Testis (tissue), 2 donors: ENCODE measurements at regions not wholly inside any gene's neighbourhood (a gene's known extent, or its start where the extent isn't known, plus 50 kb on each side); places are given as distances from the start of the nearest gene placed in this dataset.

Source experiments
- DNase-seq: peaks from one replicate; pipeline ENCODE4 v3.0.0-alpha.2; 2019
- H3K27ac ChIP-seq, 2 donors: fragments of 200-600 bp; sonication (generic); one replicate each; pipeline ENCODE4 v1.5.1; 2019
- H3K27me3 ChIP-seq: fragments of 200-600 bp; sonication (generic); one replicate; pipeline ENCODE4 v1.5.1; 2019
- H3K36me3 ChIP-seq: fragments of 200-600 bp; sonication (generic); one replicate; pipeline ENCODE4 v1.5.1; 2017; ENCODE audit warnings: low read depth; ENCODE audit errors: missing control alignments
- H3K4me1 ChIP-seq: fragments of 200-600 bp; sonication (generic); one replicate; pipeline ENCODE4 v1.5.1; 2019
- H3K4me3 ChIP-seq, 2 donors: fragments of 200-600 bp; sonication (generic); one replicate each; pipeline ENCODE4 v1.5.1; 2017 to 2019
- H3K9me3 ChIP-seq: fragments of 200-600 bp; sonication (generic); one replicate; pipeline ENCODE4 v1.5.1; 2017
- CTCF ChIP-seq, 3 experiments: fragments of 450-650 bp in 2 of 3; fragments of 200-600 bp in 1 of 3; sonication (generic) in 1 of 3; IDR thresholded peaks; one replicate each; pipeline ENCODE4 v1.5.1; 2016 to 2019; ENCODE audit warnings: antibody characterized with exemption in 3 of 3, mild to moderate bottlenecking in 2 of 3, moderate library complexity in 1 of 3
- POLR2A ChIP-seq: fragments of 450-650 bp; IDR thresholded peaks from one replicate; pipeline ENCODE4 v1.6.1; 2017; ENCODE audit warnings: antibody characterized with exemption, mild to moderate bottlenecking, moderate library complexity
- WGBS, 2 donors: methylation state at CpG; one replicate each; pipeline ENCODE4 v1.1.5; 2018; 5-methylcytosine and 5-hydroxymethylcytosine counted together
- intact Hi-C: fragments of 100-400 bp; cut with DNase I; formaldehyde crosslinking; loops from one replicate; pipeline ENCODE4 v1.15.1; 2023; ENCODE audit warnings: low total_unique reads

DNA sequence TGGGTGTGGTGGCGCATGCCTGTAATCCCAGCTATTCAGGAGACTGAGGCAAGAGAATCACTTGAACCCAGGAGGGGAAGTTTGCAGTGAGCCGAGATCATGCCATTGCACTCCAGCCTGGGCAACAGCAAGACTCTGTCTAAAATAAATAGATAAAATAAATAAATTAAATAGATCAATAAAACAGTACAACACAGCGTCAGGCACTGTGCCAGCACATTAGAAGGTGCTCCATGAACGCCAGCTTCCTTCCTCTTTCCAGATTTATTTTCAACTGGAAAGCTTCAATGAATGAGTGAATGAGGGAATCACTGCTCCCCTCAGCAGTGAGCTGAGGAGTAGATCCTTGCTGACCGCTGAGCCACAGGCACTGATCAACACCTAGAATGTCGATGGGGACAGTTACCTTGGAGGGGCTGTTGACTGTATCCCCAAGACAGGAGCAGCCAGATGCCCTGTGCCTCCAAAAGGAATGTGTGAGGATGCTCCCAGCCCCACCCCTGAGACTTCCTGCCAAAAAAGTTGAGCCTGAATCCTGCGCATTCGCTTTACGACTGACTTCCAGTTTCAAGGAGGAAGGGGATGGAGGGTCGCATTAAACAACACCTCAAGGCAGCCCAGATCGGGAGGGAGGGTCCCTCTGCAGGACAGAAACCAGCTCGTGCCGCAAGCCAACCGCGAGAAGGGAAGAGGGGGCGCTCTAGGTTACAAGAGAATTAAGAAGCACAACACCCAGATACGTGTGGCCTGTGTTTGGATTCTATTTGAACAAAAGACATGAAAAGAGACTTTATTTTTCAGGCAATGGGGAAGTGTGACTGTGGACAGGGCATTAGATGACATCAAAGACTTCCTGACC is 54.0 kb upstream of the CNOT6 start:
- Histone ChIP-seq H3K27ac (no peak overlapping the region), H3K27me3 (no peaks in the 10 kb centered on the region), H3K4me3 (no peak overlapping the region), H3K36me3 (no peaks in the 10 kb centered on the region), H3K4me1 (no peaks in the 10 kb centered on the region), H3K9me3 (no peaks in the 10 kb centered on the region)
- 50 to 56% methylated on average over 17 of the region's 17 CpGs for WGBS, 2 donors
- no peak for DNase-seq
- intact Hi-C loops, result no loop called here
- TF ChIP-seq POLR2A (no peak), CTCF (IDR thresholded peaks at IDR 0.05) (no peak)

DNA sequence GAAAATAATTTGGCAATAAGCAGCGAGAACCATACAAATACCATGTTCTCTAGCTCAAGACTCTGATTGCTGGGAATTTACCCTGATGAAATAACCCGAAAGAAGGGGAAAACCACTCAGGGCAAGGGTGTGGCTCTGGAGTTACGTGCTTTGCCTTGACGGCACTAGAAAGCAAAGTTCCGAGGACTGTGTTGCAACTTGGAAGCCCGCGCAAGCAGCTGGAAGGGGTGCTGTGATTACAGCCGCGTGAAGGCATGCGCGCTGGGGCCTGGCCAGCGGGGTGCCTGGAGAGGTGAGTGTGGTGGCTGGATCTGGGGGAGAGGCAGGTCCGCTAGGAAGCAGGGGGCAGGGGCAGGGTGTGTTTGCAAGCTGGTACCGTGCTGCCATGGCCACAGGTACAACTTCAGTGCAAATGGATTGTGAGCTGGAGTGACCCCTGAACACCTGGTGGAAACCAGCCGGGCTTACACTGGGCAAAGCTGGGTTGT is 52.6 kb upstream of the CNOT6 start:
- no peaks in the 10 kb centered on the region for H3K27me3 ChIP-seq
- no peak overlapping the region for H3K4me3 ChIP-seq
- no peak for TF ChIP-seq POLR2A
- no peak for TF ChIP-seq CTCF (IDR thresholded peaks at IDR 0.05)
- no peaks in the 10 kb centered on the region for H3K36me3 ChIP-seq
- intact Hi-C loops, result no loop called here
- H3K27ac ChIP-seq, result no peak overlapping the region
- H3K9me3 ChIP-seq, result no peaks in the 10 kb centered on the region
- no peaks in the 10 kb centered on the region for H3K4me1 ChIP-seq
- DNase-seq, result no peak
- 81 to 83% methylated on average over 15 of the region's 15 CpGs for WGBS, 2 donors
